Umbilical cord (tissue), 1 donor: ENCODE measurements at regions not wholly inside any gene's neighbourhood (a gene's known extent, or its start where the extent isn't known, plus 50 kb on each side); places are given as distances from the start of the nearest gene placed in this dataset.
"Not testable (repeated sequence)": the region's sequence is repeated elsewhere in the genome, so short reads cannot be mapped to it uniquely, and the experiment has no call there.

Experiments used
- DNase-seq: peaks from one replicate; pipeline ENCODE4 v3.0.0-alpha.2; 2015; ENCODE audit warnings: low spot score

DNA sequence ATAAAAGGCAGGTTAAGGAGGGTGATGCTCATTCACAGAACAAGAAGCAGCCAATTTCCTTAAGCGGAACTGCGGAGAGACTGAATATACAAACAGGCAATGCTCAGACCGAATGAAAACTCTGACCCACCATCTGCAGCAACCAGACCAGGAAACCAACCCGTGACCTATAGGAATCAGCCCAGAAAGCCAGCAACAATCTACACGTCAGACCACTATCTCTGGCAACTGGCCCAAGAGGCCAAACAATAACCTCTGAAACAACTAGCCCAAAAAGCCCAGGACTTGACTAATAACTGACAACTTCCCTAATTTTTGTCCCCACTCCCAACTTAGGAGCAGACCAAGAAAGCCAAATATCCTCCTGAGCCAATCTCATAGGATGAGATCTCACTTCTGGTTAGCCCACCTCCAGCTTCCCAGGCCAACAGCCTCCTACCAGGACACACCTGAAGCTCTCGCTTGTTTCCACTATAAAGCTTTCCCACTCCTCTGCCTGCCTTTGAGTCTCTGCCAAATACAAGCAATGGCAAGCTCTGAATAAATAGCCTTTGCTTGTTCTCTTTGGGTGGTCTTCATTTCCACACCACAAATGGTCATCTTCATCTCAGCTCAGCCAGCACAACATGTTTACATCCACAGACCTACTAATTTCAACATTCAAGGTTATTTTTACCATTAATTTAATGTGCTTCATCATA lies 168.5 kb downstream of the HSD17B3 start:
- no peak for DNase-seq

DNA sequence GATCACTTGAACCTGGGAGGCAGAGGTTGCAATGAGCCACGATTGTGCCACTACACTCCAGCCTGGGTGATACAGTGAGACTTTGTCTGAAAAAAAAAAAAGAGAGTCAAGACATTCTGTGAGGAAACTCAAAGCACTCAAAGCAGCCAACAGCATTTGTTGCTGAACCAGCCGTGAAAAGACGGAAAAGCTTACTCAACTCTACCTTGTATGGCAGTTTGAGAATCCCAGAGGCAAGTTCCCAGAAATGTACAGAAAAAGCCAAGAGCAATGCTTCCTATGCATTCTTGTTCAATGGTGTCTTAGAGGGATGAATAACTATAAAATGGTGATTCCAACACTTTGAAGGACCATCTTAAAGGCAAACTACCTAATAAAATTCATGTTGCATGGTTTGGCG lies 170.2 kb downstream of the HSD17B3 start:
- DNase-seq, result peak; percentile 75

DNA sequence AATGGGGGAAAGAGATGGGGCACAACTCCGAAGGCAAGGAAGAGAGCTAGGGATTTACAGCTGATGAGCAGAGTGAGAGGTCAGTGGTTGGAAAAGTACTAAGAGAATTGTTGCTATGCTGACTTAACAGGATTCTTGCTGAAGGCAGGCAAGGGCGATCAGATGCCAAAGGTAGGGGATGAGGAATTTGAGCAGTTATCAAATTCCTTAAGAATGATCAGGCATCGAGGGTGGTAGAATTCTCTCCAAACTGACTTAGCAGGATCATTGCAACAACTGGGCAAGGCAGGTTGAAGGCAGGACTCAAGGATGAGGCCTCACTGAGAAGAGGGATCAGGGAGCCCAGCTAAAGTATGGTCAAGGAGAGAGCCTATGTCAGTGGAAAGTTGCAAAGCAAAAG lies 171.0 kb downstream of the HSD17B3 start:
- no peak for DNase-seq

DNA sequence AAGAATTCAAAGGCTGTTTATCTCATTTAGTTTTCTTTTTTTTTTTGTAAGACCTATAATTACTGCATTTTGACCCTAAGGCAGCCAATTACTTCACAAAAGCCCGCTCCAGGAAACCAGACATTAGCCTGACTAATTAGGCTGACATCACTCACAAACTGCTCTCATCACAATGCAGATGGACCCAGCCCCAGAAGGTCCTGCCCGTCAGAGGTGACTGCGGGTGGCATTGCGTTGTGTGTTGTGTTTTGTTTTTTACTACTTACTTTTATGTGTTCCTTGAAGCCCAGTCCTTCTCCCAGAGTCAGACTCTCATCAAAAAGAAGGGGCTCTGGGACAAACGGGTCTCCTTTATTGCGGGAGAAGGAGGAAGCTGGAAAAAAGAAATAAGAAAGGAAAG lies 172.2 kb downstream of the HSD17B3 start:
- DNase-seq, result no peak

DNA sequence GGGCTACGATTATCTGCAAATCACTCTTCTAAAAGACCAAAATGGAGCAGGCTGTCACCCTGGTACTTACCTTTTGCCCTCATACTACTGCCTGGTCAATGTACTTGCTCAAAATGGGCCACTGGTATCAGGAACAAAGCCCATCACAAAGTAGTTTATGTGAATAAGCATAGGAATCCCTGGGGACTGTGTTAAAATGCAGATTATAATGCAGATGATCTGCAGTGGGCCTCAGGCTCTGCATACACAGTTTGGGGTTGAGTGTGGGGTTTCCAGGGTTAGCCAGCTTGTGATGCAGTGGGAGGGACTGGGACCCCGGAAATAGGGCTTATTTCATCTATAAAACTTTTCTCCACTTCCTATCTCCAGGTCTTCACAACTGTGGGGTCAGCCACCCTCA lies 173.1 kb downstream of the HSD17B3 start:
- no peak for DNase-seq

DNA sequence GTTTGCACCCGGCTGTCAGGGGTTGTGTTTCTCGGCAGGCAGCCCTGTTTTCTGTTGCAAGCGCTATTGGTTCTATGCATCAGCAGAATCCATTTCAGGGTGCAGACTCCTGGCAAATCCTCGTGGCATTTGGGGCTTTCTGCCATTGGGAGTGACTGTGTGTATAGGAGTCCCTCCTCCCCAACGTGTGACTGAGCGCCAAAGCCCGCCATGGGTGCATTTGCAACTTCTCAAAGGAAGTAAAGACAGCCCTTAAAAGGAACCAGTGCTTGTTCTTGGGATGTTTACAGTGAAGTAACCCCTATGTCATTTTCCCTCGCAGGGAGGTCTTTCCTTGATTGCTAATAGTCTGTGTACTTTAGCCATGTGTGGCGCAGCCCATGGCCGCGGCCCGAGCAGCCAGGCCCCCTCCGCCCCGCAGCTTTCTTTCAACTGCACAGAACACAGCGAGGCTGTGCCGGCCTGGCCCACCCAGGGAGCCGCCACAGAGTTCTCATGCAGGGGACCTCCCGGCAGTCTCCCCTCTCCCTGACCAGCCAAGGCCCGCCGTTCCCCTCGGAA lies 175.6 kb downstream of the HSD17B3 start:
- DNase-seq, result peak; percentile 43

DNA sequence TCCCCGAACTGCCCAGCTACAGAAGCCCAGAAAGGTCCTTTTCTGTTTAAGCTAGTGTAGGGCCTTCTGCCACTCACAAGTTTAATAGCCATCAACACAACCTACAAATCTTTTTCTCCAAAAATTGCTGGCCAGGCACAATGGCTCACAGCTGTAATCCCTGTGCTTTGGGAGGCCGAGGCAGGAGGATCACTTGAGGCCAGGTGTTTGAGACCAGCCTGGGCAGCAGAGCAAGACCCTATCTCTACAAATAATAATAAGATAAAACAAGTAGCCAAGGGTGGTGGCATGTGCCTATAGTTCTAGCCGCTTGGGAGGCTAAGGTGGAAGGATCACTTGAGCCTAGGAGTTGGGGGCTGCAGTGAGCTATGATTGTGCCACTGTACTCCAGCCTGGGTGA lies 176.4 kb downstream of the HSD17B3 start:
- DNase-seq, result no peak

DNA sequence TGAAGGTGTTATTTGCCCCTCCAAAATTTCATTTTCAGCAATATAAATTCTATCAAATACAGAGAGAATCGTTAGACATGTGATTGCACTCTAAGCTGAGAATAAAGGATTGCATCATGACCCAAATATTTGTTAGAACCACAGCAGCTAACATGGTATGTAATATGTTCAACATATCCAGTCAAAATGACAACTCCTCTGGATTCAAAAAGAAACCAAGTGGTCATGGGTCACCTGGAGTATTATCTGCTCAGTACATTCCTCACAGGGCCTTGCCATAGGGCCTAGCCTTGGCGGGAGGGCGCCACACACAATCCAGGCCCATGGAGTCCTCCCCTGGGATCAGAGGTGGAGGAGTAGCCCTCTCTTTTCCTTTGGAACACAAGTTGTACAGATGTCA lies 179.2 kb downstream of the HSD17B3 start:
- DNase-seq, result peak; percentile 45

DNA sequence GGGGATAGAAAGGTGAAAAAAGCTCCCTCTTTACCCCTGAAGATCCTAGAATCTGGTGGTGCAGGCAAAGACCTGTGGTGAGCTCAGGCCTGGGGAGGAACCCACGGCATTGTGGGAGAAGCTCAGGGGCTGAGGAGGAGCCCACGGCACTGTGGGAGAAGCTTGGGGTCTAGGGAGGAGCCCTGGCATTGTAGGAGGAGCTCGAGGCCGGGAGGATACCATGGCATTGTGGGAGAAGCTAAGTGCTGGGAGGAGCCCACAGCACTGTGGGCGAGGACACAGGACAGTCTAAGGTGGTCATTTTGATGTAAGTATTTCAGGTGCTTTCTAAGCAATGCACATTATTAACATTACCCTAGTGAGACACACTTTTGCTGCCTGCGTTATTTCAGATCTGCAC lies 179.7 kb downstream of the HSD17B3 start:
- DNase-seq, result no peak

DNA sequence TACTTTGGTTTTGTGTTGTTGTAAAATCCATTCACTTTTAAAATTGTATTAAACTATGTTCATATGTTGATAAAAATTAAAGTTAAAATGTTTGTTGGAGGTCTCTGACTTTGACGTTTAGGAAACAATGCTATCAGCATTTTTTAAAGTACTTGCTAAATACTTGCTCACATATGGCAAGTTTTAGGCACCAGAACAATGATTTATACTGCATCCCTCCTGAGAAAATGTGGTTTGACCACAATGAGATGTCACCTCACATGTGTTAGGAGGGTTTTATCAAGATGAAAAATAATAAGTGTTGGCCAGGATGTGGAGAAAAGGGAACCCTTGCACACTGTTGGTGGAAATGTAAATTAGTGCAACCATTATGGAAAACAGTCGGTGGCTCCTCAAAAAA lies 180.8 kb downstream of the HSD17B3 start:
- DNase-seq, result no peak

DNA sequence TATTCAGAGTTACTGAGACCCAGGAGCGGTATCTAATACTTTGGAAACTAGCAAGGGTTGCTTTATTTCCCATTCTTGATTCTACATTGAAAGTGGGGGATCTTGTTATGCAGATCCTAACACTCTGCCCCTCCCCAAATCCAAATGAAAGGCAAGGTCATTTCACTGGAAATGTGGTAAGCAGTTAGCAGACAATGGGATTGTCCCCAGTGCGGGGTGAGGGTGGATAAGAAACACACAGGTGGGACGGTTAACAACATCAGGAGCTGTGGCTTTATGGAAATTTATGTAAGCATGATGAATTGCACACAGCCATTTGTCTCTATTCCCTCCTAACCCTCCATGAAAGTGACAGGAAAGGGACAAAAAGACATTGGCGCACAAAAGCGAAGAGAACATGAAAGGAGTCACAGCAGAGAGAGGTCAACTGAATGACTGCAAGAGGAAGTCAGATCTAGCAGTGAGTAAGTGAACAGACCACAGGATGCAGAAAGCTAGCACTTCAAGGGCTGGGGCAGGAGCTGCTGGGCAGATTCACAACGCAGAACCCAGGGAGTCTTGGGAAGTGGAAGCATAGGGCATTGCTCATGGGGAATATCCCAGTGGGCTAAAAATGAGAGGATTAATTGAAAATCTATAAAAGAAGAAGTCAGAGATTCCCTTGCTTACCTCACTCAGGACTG lies 184.4 kb downstream of the HSD17B3 start:
- no peak for DNase-seq

DNA sequence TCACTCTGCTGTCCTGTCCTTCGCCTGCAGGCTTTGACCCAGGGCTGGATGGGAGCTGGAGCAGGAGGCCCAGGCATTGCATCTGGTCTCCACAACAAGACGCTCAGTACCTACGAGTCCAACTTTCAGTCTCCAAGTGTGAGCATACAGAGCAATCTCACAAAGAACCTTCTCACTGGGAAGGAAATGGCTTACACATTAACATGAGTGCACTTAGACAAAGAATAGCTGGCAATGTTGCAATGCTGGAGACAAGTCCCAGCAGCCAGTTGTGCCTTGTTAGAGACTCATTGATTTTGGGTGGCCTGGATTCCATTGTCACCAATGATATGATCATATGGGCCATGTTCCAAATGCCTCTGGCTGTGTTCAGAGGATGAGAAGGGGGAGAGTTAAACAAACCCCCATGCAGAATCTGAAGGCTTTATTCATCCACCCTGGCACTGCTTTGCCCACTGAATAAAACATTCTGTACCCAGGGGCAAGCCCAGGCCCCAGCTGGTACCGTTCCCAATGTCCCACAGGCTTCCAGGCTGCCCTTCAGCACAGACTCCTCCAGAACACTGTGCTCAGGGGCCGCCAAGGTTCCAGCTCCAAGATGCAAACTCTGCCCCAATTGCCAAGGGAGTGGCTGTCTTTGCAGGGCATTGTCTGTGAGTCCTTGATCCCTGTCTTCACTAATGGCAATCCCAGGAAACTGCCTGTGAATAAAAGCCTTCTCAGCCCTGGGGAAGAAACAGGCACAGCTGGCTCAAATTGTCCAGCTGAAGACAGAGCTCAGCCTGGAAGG lies 185.5 kb downstream of the HSD17B3 start:
- no peak for DNase-seq

DNA sequence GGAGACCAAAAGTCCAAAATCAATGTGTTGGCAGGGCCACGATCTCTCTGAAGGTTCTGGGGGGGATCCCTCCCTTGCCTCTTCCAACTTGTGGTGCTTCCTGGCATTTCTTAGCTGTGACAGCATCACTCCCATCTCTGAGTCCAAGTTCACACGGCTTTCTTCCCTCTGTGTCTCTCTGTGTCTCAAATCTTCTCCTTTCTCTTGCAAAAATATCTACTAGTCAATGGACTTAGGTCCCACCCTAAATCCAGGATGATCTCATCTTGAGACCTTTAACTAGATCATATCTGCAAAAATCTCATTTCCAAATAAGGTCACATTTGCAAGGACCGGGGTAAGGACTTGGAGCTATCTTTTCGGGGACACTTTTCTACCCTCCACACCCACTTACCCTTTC lies 186.1 kb downstream of the HSD17B3 start:
- no peak for DNase-seq

DNA sequence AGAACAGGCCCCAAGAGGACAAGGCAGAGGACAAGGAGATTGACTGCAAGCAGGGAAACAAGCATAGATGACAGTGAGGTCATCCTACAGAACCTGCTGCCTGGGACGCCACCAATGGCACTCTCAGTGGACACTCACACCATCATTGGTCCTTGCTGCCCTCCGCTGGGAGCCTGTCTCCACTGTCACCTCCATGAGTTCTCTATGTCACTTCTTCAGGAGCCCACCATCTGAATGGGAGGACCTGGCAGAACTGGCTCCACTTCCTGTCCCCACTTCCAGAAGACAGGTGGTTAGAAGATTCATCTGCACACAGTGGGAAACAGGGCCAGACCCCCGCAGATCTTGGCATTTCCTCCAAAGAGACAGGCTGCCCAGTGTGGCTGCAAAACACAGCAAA lies 188.9 kb downstream of the HSD17B3 start:
- no peak for DNase-seq

DNA sequence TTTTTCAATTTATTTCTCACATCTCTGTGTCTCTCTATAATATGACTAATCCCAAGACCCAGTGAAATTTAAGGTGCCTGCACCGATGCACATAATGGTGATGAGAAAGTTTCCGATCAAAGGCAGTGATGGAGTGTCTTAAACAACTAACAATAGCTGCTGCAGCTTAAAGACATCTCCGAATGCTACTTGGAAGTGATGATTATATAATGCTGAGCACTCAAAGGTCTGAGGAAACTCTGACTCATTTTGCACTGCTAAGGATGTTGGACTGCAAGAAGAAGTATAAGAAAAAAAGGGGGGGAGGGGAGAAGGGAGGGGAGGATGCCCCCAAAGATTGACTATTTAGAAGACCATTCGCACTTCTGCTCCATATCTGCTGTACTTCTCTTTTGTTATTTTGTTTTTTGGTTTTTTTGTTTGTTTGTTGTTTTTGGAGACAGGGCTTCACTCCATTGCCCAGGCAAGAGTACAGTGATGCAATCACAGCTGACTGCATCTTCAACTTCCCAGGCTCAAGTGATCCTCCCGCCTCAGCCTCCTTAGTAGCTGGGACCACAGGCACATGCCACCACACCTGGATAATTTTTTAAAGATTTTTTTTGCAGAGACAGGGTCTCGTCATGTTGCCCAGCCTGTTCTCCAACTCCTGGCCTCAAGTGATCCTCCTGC lies 192.2 kb downstream of the HSD17B3 start:
- DNase-seq, result no peak

DNA sequence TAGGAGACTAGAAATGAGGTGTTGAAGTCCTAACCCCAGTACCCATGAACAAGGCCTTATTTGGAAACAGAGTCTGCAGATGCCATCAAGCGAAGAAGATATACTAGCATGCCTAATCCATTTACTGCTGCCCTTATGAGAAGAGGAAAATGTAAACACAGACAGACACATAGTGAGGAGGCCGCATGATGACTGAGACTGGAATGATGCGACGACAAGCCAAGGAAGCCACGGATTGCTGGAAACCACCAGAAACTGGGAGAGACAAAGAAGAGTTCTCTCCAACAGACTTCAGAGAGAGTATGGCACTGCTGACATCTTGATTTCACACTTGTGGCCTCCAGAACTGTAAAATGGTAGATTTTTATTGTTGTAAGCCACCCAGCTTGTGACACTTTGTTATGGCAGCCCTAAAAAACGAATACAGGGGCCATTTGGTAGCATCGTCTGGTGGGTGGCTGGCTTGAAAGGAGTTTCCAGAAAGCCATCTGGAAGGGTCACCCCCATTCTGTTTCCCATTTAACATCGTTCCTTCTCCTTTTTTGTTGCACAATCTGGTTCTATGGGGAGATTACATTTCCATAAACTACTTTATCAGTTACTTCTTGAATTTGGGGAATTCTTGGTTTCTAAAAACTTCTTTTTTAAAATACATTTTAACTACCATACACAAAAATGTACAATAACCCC lies 193.1 kb downstream of the HSD17B3 start:
- DNase-seq, result no peak

DNA sequence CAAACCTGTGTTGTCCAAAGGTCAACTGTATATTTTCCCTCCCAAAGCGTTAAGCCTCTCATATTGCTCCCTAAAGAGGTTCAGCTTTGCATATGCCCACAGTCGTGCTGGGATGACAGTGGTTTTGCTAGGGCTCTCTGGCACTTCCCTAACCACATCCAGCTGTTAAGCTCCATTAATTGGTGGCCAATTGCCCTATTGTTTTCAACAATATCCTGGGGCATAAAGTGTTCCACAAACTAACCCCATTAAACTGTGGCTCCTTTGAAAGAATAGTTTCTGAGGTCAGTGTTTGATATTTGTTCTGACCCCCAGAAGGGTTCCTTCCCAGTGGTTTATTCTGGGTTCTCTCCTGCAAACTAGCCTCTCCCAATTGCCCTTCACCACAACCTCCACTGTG lies 194.5 kb downstream of the HSD17B3 start:
- no peak for DNase-seq

DNA sequence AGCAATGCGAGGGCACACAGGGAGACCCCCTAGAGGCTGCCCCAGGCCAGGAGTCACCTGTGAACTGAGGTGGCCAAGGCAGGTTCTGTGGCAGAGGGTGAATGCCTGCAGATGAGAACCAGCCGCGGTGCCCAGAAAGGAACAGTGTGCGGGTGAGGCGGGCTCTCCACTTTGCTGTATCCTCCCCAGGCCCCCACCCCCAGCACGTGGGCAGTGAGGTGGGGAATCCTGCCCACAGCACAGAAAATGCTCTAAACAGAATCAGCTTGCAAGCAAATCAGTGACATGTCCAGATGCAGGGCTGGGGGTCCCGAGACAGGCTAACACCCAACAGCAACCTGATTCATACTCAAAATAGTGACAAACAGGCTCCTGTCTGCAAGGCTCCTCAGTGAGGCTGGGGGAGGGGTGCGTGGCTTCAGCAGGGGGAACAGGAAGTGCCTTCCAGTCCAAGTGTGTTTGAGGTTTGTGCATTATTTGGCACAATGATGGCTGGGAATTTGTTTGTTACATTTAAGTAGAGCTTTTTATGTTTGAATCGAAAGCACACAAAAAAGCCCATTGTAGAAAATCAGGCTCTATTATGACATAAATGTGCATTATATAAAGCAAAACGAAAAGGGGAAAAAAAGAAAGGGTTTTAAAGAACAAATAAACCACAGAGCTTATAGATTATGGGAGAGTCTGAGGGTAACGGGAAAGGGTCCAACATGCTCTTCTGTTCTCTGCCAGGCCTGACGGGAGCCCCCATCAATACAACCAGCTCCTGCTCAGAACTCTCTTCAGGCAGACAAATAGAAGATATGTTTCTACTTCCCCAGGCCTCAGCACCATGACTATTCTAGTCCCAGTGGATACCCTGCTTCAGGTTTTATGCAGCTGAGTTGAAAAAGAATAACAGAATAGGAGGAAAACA lies 201.3 kb downstream of the HSD17B3 start:
- DNase-seq, result no peak

DNA sequence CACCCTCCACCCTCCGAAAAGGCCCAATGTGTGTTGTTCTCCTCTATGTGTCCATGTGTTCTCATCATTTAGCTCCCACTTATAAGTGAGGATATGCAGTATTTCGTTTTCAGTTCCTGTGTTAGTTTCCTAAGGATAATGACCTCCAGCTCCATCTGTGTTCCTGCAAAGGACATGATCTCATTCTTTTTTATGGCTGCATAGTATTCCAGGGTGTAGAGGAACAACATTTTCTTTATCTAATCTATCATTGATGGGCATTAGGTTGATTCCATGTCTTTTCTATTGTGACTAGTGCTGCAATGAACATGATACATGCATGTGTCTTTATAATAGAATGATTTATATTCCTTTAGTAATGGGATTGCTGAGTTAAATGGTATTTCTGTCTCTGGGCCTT lies 211.3 kb downstream of the HSD17B3 start:
- not testable (repeated sequence) for DNase-seq

DNA sequence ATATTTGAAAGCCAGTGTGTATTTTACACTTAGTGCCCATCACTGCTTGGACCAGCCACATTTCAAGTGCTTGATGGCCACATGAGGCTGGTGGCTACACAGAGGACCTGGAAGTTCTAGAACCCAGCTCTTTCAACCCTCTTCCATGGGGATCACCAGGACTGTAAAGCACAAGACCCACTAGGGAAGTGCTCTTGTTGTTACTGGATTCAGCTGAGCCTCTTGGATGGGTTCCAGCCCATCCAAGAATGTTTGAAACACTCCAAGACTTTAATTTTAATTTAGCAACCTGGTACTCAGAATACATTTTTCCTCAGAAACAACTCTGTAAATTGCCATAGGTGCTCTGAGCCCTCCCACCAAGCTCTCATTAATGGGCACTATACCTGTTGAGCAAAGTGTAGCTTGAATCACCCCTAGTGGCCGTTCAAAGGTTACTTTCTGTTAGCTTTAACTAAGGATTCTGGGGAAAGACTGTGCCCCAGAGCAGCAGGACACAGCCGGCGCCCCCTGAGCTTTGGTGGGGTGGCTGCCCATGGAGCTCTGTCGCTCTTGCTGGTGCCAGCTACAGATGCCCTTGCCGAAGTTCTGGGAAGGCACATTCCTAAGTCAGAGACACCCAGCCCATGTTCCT lies 212.4 kb downstream of the HSD17B3 start:
- no peak for DNase-seq
